Upper lobe of left lung (tissue), 6 donors: ENCODE measurements at regions not wholly inside any gene's neighbourhood (a gene's known extent, or its start where the extent isn't known, plus 50 kb on each side); places are given as distances from the start of the nearest gene placed in this dataset.

ENCODE experiments used
- ATAC-seq, 2 donors: fragments of 200-7000 bp; cut with Tn5 transposase; one replicate each; pipeline ENCODE4 v1.9.1; 2022; ENCODE audit warnings: mild to moderate bottlenecking in 2 of 2, moderate library complexity in 2 of 2; ENCODE audit not compliant: low FRiP score in 2 of 2
- DNase-seq, 2 donors: peaks; one replicate each; pipeline ENCODE4 v3.0.0-alpha.2; 2019 to 2020
- H3K27ac ChIP-seq, 4 donors: fragments of 200-600 bp; sonication (generic); one replicate each; pipeline ENCODE4 v1.5.1; 2016 to 2019
- H3K27me3 ChIP-seq, 4 donors: fragments of 200-600 bp; sonication (generic); one replicate each; pipeline ENCODE4 v1.5.1; 2017 to 2019
- H3K36me3 ChIP-seq, 4 donors: fragments of 200-600 bp; sonication (generic); one replicate each; pipeline ENCODE4 v1.5.1; 2016 to 2019
- H3K4me1 ChIP-seq, 4 donors: fragments of 200-600 bp; sonication (generic); one replicate each; pipeline ENCODE4 v1.5.1; 2018 to 2019
- H3K4me3 ChIP-seq, 4 donors: fragments of 200-600 bp; sonication (generic); one replicate each; pipeline ENCODE4 v1.5.1; 2017 to 2019; ENCODE audit warnings: mild to moderate bottlenecking in 2 of 4, moderate library complexity in 1 of 4
- H3K9me3 ChIP-seq, 4 donors: fragments of 200-600 bp; sonication (generic); one replicate each; pipeline ENCODE4 v1.5.1; 2018 to 2019
- CTCF ChIP-seq, 6 experiments: fragments of 450-650 bp in 4 of 6; fragments of 200-600 bp in 2 of 6; sonication (generic) in 2 of 6; IDR thresholded peaks; one replicate each; pipeline ENCODE4 v1.5.1; 2016 to 2019; ENCODE audit warnings: antibody characterized with exemption in 6 of 6
- EP300 ChIP-seq, 4 donors: sonication (generic); formaldehyde crosslinking; IDR thresholded peaks; one replicate each; pipeline ENCODE4 v1.5.1; 2017; ENCODE audit warnings: antibody characterized with exemption in 4 of 4, control low read depth in 2 of 4
- POLR2A ChIP-seq, 4 donors: fragments of 450-650 bp; IDR thresholded peaks; one replicate each; pipeline ENCODE4 v1.5.1; 2016 to 2017; ENCODE audit warnings: antibody characterized with exemption in 4 of 4, mild to moderate bottlenecking in 2 of 4
- POLR2AphosphoS5 ChIP-seq, 2 donors: sonication (generic); formaldehyde crosslinking; IDR thresholded peaks; one replicate each; pipeline ENCODE4 v1.5.1; 2017; ENCODE audit warnings: antibody characterized with exemption in 2 of 2
- WGBS, 2 donors: methylation state at CpG; one replicate each; pipeline ENCODE4 v1.1.5; 2017 to 2018; 5-methylcytosine and 5-hydroxymethylcytosine counted together
- donor health status: DM: no; HTN: no; CAD: no; lungs with moderate emphysema.
- donor health status: DM: no; HTN: yes; CAD: no; lungs with severe emphysema.

DNA sequence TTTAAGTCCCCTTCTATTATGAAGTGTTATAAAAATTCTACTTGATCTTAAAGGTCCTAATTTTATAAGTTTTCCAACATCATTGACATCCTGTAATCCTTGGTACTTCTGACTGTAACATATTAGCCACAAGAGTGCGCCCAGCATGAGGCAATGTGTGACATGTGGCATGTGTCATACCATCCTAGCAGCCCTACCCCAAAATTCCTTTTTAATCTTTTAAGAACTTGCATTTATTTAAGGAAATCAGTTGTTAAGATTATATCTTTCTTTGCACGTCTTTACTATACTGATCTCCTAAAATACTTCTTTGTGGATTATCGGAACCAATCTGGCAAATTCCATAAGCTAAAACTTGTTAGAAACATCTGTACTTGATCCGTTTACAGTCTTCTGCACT lies 167.1 kb upstream of the SLC24A3 start:
- Histone ChIP-seq H3K36me3 (no peaks in the 10 kb centered on the region), H3K4me1 (peaks cover 0 to 9% (median 4%) of the 10 kb centered on the region in 4 donors), H3K27ac (no peak overlapping the region), H3K4me3 (no peak overlapping the region), H3K9me3 (no peaks in the 10 kb centered on the region), H3K27me3 (no peaks in the 10 kb centered on the region)
- TF ChIP-seq CTCF (IDR thresholded peaks at IDR 0.05): no peak
- no peak for TF ChIP-seq EP300 (IDR thresholded peaks at IDR 0.05)
- no peak for TF ChIP-seq POLR2A (IDR thresholded peaks at IDR 0.05)
- no peak for TF ChIP-seq POLR2AphosphoS5 (IDR thresholded peaks at IDR 0.05)
- DNase-seq (no peak), ATAC-seq (no peak)
- 74 to 77% methylated on average over 4 of the region's 4 CpGs for WGBS, 2 donors

DNA sequence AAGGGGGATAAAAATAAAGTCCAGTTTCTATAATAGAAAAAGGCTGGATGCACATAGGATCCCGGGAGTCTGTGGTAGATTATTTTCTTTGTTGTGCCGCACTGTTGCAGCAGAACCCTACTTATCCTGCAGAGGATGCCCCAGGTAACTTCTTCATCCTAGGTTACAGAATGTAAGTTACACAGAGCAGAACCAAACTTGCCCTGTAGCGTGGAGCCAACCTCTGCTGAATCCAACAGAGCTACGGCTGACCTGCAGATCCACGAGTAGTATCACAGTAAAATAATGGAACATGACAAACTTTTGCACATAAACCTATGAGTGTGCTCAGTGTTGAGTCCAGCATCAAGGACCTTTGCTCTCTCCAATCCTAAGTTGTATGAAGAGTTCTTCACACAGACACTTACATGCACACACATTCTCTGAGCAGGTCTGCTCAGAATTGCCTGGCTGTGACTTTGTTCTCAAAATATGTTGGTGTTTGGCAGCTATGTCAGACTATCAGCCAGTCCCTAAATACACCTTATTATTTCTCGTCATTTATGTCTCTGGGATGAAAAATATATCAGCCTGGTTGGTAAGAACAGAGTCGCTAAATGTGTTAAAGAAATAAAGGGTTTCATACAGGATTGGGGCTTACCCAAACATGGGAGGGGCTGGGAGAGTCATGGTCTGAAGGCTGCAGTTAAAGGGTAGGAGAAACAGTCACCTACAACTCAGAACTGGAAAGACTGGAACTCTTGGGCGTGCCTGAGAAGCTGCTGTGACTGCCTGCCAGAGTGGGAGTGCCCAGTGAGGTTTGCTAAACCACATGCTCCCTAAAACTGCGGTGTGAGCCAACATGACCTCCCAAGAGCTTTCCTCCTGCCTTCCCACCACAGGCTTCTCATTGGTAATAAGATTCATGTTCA lies 165.1 kb upstream of the SLC24A3 start:
- no peaks in the 10 kb centered on the region for H3K9me3 ChIP-seq
- H3K36me3 ChIP-seq: no peaks in the 10 kb centered on the region
- TF ChIP-seq CTCF (IDR thresholded peaks at IDR 0.05): no peak
- peak overlapping the region in 1 of 4 donors; percentile 23 for H3K27ac ChIP-seq
- no peaks in the 10 kb centered on the region for H3K27me3 ChIP-seq
- WGBS, 2 donors: 59 to 63% methylated on average over 9 of the region's 9 CpGs
- H3K4me3 ChIP-seq: no peak overlapping the region
- ATAC-seq: peak; percentile 81 to 84
- peaks cover 0 to 9% (median 4%) of the 10 kb centered on the region in 4 donors for H3K4me1 ChIP-seq
- peak in 1 of 2 donors; percentile 80 for DNase-seq

DNA sequence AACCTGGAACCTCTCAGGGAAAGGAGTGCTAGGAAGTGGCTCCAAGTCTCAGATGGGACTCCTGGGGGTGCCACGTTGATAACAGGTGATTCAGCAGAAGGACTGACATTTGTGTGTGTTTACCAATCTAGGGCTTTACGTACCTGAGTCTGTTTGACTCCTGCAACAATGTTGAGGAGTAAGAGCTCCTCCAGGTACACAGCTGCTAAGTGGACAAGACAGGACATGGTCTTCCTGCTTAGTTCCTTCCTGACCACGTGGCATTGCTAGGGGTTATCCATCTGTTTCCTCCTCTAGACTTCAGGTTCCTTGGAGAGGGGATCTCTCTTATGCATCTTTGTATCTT lies 164.5 kb upstream of the SLC24A3 start:
- Histone ChIP-seq H3K4me1 (peaks cover 0 to 9% (median 4%) of the 10 kb centered on the region in 4 donors), H3K9me3 (no peaks in the 10 kb centered on the region), H3K27me3 (no peaks in the 10 kb centered on the region), H3K27ac (peak overlapping the region in 1 of 4 donors; percentile 23), H3K4me3 (no peak overlapping the region), H3K36me3 (no peaks in the 10 kb centered on the region)
- ATAC-seq: no peak
- no peak for DNase-seq
- TF ChIP-seq POLR2A (IDR thresholded peaks at IDR 0.05) (no peak), CTCF (IDR thresholded peaks at IDR 0.05) (no peak), POLR2AphosphoS5 (IDR thresholded peaks at IDR 0.05) (no peak), EP300 (IDR thresholded peaks at IDR 0.05) (no peak)
- WGBS, 2 donors: 40 to 53% methylated on average over 3 of the region's 3 CpGs

DNA sequence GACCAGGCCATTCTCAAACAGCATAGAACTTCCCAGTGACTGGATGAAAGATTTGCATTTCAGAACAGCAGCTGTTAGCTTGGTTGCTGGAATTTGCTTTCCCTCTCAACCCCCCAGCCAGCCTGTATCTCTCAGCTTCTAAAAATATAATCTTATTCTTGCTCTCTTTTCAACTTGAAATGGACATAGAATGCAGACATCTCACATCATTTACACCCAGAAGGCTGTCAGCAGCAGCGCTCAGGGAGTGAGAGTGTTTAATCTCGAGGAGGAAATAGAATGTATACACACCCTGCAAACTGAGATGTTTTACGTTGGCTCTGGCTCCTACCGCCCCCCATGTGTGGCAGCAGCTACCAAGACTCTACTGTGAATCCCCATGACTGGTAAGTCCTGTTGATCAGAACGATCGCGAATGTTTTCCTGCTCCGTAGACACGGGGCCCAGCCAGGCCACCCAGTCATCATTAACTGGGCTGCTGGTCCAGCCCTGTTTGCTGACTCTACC lies 163.4 kb upstream of the SLC24A3 start:
- ATAC-seq: no peak
- WGBS, 2 donors: 23 to 68% methylated on average over 9 of the region's 9 CpGs
- TF ChIP-seq POLR2AphosphoS5 (IDR thresholded peaks at IDR 0.05): no peak
- no peak for TF ChIP-seq EP300 (IDR thresholded peaks at IDR 0.05)
- no peak for TF ChIP-seq POLR2A (IDR thresholded peaks at IDR 0.05)
- no peak for TF ChIP-seq CTCF (IDR thresholded peaks at IDR 0.05)
- no peak for DNase-seq
- no peak overlapping the region for H3K4me3 ChIP-seq
- peaks cover 0 to 9% (median 4%) of the 10 kb centered on the region in 4 donors for H3K4me1 ChIP-seq
- no peak overlapping the region for H3K27ac ChIP-seq
- H3K27me3 ChIP-seq: no peaks in the 10 kb centered on the region
- H3K9me3 ChIP-seq: no peaks in the 10 kb centered on the region
- H3K36me3 ChIP-seq: no peaks in the 10 kb centered on the region

DNA sequence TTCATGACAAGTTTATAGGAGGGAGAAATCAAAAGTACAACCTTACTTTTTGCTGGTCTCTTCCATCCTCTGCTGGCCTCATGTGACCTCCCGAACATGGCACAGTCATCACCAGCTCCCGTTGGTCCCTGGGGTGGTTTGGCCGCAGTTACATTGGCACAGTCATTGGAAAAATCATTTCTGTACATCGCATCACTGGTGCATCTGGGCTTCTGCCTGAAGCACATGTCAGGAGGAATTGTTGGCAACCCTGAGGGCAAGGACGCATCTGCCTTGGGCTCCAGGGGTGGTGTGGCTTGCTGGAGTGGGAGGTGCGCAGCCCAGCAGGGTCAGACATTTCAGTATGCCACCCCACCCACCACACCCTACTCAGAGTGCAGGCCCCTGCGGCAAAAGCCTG lies 162.9 kb upstream of the SLC24A3 start:
- ATAC-seq (no peak), DNase-seq (no peak)
- Histone ChIP-seq H3K4me1 (peaks cover 0 to 9% (median 4%) of the 10 kb centered on the region in 4 donors), H3K9me3 (no peaks in the 10 kb centered on the region), H3K27ac (no peak overlapping the region), H3K4me3 (no peak overlapping the region), H3K36me3 (no peaks in the 10 kb centered on the region), H3K27me3 (no peaks in the 10 kb centered on the region)
- TF ChIP-seq POLR2A (IDR thresholded peaks at IDR 0.05) (no peak), POLR2AphosphoS5 (IDR thresholded peaks at IDR 0.05) (no peak), EP300 (IDR thresholded peaks at IDR 0.05) (no peak), CTCF (IDR thresholded peaks at IDR 0.05) (no peak)
- WGBS, 2 donors: 94 to 97% methylated on average over 5 to 7 of the region's 7 CpGs
